GM21717 (cell line): ENCODE measurements at regions not wholly inside any gene's neighbourhood (a gene's known extent, or its start where the extent isn't known, plus 50 kb on each side); places are given as distances from the start of the nearest gene placed in this dataset.

Experiments
- ATAC-seq: cut with Tn5 transposase; IDR thresholded peaks from one replicate; pipeline ENCODE4 v1.9.1; 2021; ENCODE audit warnings: mild to moderate bottlenecking, moderate library complexity; ENCODE audit not compliant: unreplicated experiment

DNA sequence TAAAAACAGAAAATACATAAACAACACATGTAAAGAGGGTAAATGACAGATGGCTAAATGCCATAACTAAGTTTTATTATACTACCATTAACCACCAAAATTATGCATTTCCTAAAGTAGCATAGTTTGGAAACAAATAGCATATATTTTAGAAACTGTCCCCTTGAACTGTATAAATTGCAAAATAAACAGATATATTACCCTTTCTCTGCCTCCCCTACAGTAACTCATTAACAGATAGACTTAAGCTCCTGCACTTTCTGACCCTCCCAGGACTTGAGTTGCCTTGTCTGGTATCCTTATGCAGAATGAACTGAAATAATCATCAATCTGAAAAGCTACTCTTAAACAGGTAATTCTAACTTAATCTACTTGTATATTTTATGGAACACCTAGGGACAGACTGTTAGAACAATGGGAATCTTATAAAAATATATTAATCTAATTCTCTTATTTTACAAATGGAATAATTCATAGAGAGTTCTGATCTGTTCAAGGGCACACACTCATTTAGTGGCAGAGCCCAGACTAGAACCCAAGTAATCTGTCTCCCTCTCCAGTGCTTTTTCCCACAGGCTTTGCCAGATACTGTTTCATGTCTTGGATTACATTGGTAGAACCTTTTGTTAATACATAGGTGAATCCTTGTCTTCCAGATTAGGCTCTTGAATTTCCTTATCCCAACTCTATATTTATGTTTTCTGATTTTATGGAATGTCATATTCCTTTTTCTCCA lies 50.6 kb upstream of the LOC128125822 start:
- ATAC-seq: no peak
